CD4-positive, alpha-beta T cell (primary cell): ENCODE measurements at regions not wholly inside any gene's neighbourhood (a gene's known extent, or its start where the extent isn't known, plus 50 kb on each side); places are given as distances from the start of the nearest gene placed in this dataset.

Source experiments
- ATAC-seq: fragments of 200-7000 bp; cut with Tn5 transposase; one replicate; pipeline ENCODE4 v1.10.0; 2022; ENCODE audit warnings: mild to moderate bottlenecking; ENCODE audit not compliant: poor library complexity
- CTCF ChIA-PET: fragments of 350-600 bp; sonication (Branson Sonifier 250); formaldehyde crosslinking; loops from one replicate; lab custom pipeline; 2021; ENCODE audit warnings: antibody characterized with exemption, inconsistent platforms; lab: Charles Lee
- POLR2A ChIA-PET: fragments of 350-600 bp; sonication (Branson Sonifier 250); formaldehyde crosslinking; loops from one replicate; lab custom pipeline; 2021; ENCODE audit warnings: antibody characterized with exemption, inconsistent platforms; lab: Charles Lee
- DNase-seq, 14 experiments: peaks; one replicate each; pipeline ENCODE4 v3.0.0-alpha.2; 2013 to 2020; ENCODE audit warnings: mixed read lengths in 2 of 14
- H3K27ac ChIP-seq, 2 donors: one replicate each; pipeline versions ENCODE4 v1.5.1 to v1.7.0; 2013; ENCODE audit warnings: low read length in 2 of 2, low read depth in 1 of 2, mild to moderate bottlenecking in 1 of 2
- H3K27me3 ChIP-seq, 2 experiments: 1 replicate in 1 of 2; 2 replicates in 1 of 2; pipeline versions ENCODE4 v1.6.1 to v1.7.0; 2013; ENCODE audit warnings: low read length in 2 of 2, control low read depth in 1 of 2, mild to moderate bottlenecking in 1 of 2, moderate library complexity in 1 of 2; ENCODE audit not compliant: insufficient read depth in 2 of 2, control insufficient read depth in 1 of 2
- H3K36me3 ChIP-seq: one replicate; pipeline ENCODE4 v1.6.1; 2013; ENCODE audit warnings: low read length, control low read depth; ENCODE audit not compliant: insufficient read depth
- H3K4me1 ChIP-seq: one replicate; pipeline ENCODE4 v1.6.1; 2013; ENCODE audit warnings: low read length, control low read depth; ENCODE audit not compliant: insufficient read depth
- H3K4me3 ChIP-seq: one replicate; pipeline ENCODE4 v1.5.1; 2013; ENCODE audit warnings: mild to moderate bottlenecking, low read length, moderate library complexity
- H3K9me3 ChIP-seq, 2 experiments: 1 replicate in 1 of 2; 2 replicates in 1 of 2; pipeline versions ENCODE4 v1.6.1 to v1.7.0; 2013; ENCODE audit warnings: low read length in 2 of 2, mild to moderate bottlenecking in 2 of 2, control low read depth in 1 of 2, moderate library complexity in 1 of 2; ENCODE audit not compliant: control insufficient read depth in 1 of 2, insufficient read depth in 1 of 2
- H3K27ac Mint-ChIP-seq: one replicate; pipeline ENCODE4 v1.8.0; 2020; ENCODE audit warnings: mixed read lengths
- H3K27me3 Mint-ChIP-seq: one replicate; pipeline ENCODE4 v1.8.0; 2021; ENCODE audit warnings: mixed read lengths
- H3K36me3 Mint-ChIP-seq: one replicate; pipeline ENCODE4 v1.8.0; 2021; ENCODE audit warnings: low read depth, mixed read lengths
- H3K4me1 Mint-ChIP-seq: one replicate; pipeline ENCODE4 v1.8.0; 2021; ENCODE audit warnings: low read depth, mixed read lengths
- H3K4me3 Mint-ChIP-seq: one replicate; pipeline ENCODE4 v1.8.0; 2020; ENCODE audit warnings: mild to moderate bottlenecking, mixed read lengths
- H3K9me3 Mint-ChIP-seq: one replicate; pipeline ENCODE4 v1.8.0; 2020; ENCODE audit warnings: mixed read lengths
- CTCF ChIP-seq: fragments of 200-600 bp; IDR thresholded peaks from one replicate; pipeline ENCODE4 v1.8.0; 2022; ENCODE audit warnings: antibody characterized with exemption, mild to moderate bottlenecking
- intact Hi-C, 2 experiments: fragments of 100-400 bp; cut with DNase I in 1 of 2; cut with micrococcal nuclease in 1 of 2; formaldehyde crosslinking; loops; one replicate each; pipeline versions ENCODE4 v1.15.1 to v1.9.0; 2023 to 2025; cut with DNase I, micrococcal nuclease

- Histone ChIP-seq H3K4me1 (no peaks in the 10 kb centered on the region), H3K36me3 (no peaks in the 10 kb centered on the region), H3K4me3 (no peak overlapping the region), H3K27me3 (no peaks in the 10 kb centered on the region), H3K27ac (no peak overlapping the region), H3K9me3 (peaks cover 0 to 4% of the 10 kb centered on the region in 2 experiments)
- POLR2A ChIA-PET = no interaction called here
- no peaks in the 10 kb centered on the region for H3K36me3 Mint-ChIP-seq
- H3K9me3 Mint-ChIP-seq = peaks cover 14% of the 10 kb centered on the region
- no peak for DNase-seq
- no peak for TF ChIP-seq CTCF
- ATAC-seq = no peak
- no peaks in the 10 kb centered on the region for H3K27me3 Mint-ChIP-seq
- no peaks in the 10 kb centered on the region for H3K4me1 Mint-ChIP-seq
- H3K27ac Mint-ChIP-seq = no peak overlapping the region
- intact Hi-C loops = no loop called here
- no peak overlapping the region for H3K4me3 Mint-ChIP-seq
- CTCF ChIA-PET = no interaction called here
Measured at GRCh38 chr20:12512755-12513154, 496.0 kb upstream of the SPTLC3 start.

- Mint-ChIP-seq H3K4me3 (no peak overlapping the region), H3K27me3 (no peaks in the 10 kb centered on the region), H3K4me1 (no peaks in the 10 kb centered on the region), H3K27ac (no peak overlapping the region), H3K36me3 (no peaks in the 10 kb centered on the region), H3K9me3 (peaks cover 5% of the 10 kb centered on the region)
- ChIA-PET POLR2A (no interaction called here), CTCF (no interaction called here)
- Histone ChIP-seq H3K27me3 (no peaks in the 10 kb centered on the region), H3K27ac (no peak overlapping the region), H3K36me3 (no peaks in the 10 kb centered on the region), H3K9me3 (no peaks in the 10 kb centered on the region), H3K4me1 (no peaks in the 10 kb centered on the region), H3K4me3 (no peak overlapping the region)
- no peak for TF ChIP-seq CTCF
- no peak for ATAC-seq
- DNase-seq = no peak
- intact Hi-C loops = no loop called here
Measured at GRCh38 chr20:12528104-12528503, 480.7 kb upstream of the SPTLC3 start.

- H3K4me3 Mint-ChIP-seq = no peak overlapping the region
- no peak overlapping the region for H3K27ac ChIP-seq
- CTCF ChIA-PET = no interaction called here
- no peak for TF ChIP-seq CTCF
- H3K9me3 ChIP-seq = no peaks in the 10 kb centered on the region
- ATAC-seq (no peak), DNase-seq (no peak)
- H3K9me3 Mint-ChIP-seq = peaks cover 8% of the 10 kb centered on the region
- no peaks in the 10 kb centered on the region for H3K4me1 Mint-ChIP-seq
- H3K4me3 ChIP-seq = no peak overlapping the region
- no peaks in the 10 kb centered on the region for H3K27me3 ChIP-seq
- intact Hi-C loops = no loop called here
- H3K36me3 ChIP-seq = no peaks in the 10 kb centered on the region
- POLR2A ChIA-PET = no interaction called here
- H3K27me3 Mint-ChIP-seq = no peaks in the 10 kb centered on the region
- no peak overlapping the region for H3K27ac Mint-ChIP-seq
- H3K4me1 ChIP-seq = no peaks in the 10 kb centered on the region
- no peaks in the 10 kb centered on the region for H3K36me3 Mint-ChIP-seq
Measured at GRCh38 chr20:12528591-12529041, 480.2 kb upstream of the SPTLC3 start.
